Calu3 (cell line): ENCODE measurements at regions not wholly inside any gene's neighbourhood (a gene's known extent, or its start where the extent isn't known, plus 50 kb on each side); places are given as distances from the start of the nearest gene placed in this dataset.

Experiments
- BruUV-seq: library from RNA; stranded (reverse); fragments of 400-500 nt; replicated peaks from 2 replicates; lab custom pipeline; 2021; lab: Mats Ljungman, UMichigan
- CTCF ChIA-PET: fragments of 300-600 bp; sonication (Branson Sonifier 250); formaldehyde crosslinking; loops from one replicate; lab custom pipeline; 2022; ENCODE audit warnings: antibody characterized with exemption; lab: Charles Lee
- DNase-seq: peaks from one replicate; pipeline ENCODE4 v3.0.0; 2022
- H3K27ac Mint-ChIP-seq: one replicate; pipeline ENCODE4 v1.8.0; 2022; ENCODE audit warnings: mixed read lengths; ENCODE audit not compliant: unreplicated experiment
- H3K27me3 Mint-ChIP-seq: one replicate; pipeline ENCODE4 v1.8.0; 2022; ENCODE audit warnings: mixed read lengths; ENCODE audit not compliant: unreplicated experiment
- H3K36me3 Mint-ChIP-seq: one replicate; pipeline ENCODE4 v1.8.0; 2022; ENCODE audit warnings: mild to moderate bottlenecking, moderate library complexity, mixed read lengths; ENCODE audit not compliant: insufficient read depth, unreplicated experiment
- H3K4me1 Mint-ChIP-seq: one replicate; pipeline ENCODE4 v1.8.0; 2022; ENCODE audit warnings: mild to moderate bottlenecking, low read depth, mixed read lengths; ENCODE audit not compliant: unreplicated experiment
- H3K4me3 Mint-ChIP-seq: one replicate; pipeline ENCODE4 v1.8.0; 2022; ENCODE audit warnings: mild to moderate bottlenecking, low read depth, moderate library complexity, mixed read lengths; ENCODE audit not compliant: unreplicated experiment
- H3K9me3 Mint-ChIP-seq: one replicate; pipeline ENCODE4 v1.8.0; 2022; ENCODE audit warnings: low read depth, mixed read lengths; ENCODE audit not compliant: unreplicated experiment
- intact Hi-C: fragments of 100-400 bp; cut with micrococcal nuclease; formaldehyde crosslinking; loops from one replicate; pipeline ENCODE4 v1.10.0; 2022; ENCODE audit not compliant: unreplicated experiment
- TF ChIP-seq, protein P1 (sequence below): fragments of 200-600 bp; IDR thresholded peaks from one replicate; pipeline ENCODE4 v1.8.0; 2022; ENCODE audit warnings: antibody characterized with exemption; ENCODE audit not compliant: unreplicated experiment

DNA sequence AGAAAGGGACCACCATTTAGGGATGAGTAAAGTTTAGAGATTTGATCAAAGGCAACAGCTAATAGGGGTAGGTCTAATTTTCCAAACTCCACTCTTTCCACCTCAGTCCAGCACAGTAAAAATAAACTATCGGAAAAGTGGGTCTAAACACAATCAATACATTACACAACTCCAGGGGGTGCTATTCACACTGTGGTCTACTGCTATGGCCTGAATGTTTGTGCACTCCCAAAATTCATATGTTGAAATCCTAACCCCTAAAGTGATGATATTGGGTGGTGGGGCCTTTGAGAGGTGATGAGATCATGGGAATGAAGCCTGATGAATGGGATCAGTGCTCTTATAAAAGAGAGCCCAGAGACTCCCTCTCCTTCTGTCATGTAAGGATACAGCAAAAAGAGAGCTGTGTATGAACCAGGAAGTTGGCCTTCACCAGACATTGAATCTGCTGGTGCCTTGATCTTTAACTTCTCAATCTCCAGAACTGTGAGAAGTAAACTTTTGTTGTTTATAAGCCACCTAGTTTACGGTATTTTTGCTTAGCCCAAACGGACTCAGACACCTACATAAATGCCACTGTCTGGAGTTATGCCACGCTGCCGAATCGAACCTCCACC, 193.9 kb downstream of the OMA1 start:
- Mint-ChIP-seq H3K4me1 (no peaks in the 10 kb centered on the region), H3K27ac (no peak overlapping the region), H3K36me3 (no peaks in the 10 kb centered on the region), H3K9me3 (no peaks in the 10 kb centered on the region), H3K4me3 (no peak overlapping the region), H3K27me3 (peaks cover 30% of the 10 kb centered on the region)
- no peak for DNase-seq
- BruUV-seq = no TSS peak
- intact Hi-C loops = no loop called here
- TF ChIP-seq, protein P1, sequence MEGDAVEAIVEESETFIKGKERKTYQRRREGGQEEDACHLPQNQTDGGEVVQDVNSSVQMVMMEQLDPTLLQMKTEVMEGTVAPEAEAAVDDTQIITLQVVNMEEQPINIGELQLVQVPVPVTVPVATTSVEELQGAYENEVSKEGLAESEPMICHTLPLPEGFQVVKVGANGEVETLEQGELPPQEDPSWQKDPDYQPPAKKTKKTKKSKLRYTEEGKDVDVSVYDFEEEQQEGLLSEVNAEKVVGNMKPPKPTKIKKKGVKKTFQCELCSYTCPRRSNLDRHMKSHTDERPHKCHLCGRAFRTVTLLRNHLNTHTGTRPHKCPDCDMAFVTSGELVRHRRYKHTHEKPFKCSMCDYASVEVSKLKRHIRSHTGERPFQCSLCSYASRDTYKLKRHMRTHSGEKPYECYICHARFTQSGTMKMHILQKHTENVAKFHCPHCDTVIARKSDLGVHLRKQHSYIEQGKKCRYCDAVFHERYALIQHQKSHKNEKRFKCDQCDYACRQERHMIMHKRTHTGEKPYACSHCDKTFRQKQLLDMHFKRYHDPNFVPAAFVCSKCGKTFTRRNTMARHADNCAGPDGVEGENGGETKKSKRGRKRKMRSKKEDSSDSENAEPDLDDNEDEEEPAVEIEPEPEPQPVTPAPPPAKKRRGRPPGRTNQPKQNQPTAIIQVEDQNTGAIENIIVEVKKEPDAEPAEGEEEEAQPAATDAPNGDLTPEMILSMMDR = no peak
- CTCF ChIA-PET = no interaction called here

DNA sequence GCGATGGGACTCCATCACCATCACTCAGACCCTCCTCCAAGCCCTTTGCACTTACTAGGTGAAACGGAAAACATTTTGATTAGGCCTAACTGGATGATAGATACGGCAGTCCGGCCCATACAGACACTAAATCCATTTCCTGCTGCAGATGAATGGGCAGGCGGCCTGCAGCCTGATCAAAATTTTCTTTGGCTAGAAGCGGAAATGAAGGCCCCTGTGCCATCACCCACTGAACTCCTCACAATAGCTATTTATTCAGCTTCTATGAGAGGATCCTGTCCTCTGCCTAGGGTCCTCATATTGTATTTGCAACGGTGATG, 200.5 kb downstream of the OMA1 start:
- H3K9me3 Mint-ChIP-seq = no peaks in the 10 kb centered on the region
- no peak overlapping the region for H3K27ac Mint-ChIP-seq
- peaks cover 20% of the 10 kb centered on the region for H3K27me3 Mint-ChIP-seq
- TF ChIP-seq, protein P1 = no peak
- no peaks in the 10 kb centered on the region for H3K4me1 Mint-ChIP-seq
- H3K4me3 Mint-ChIP-seq = no peak overlapping the region
- no peak for DNase-seq
- no TSS peak for BruUV-seq
- no peaks in the 10 kb centered on the region for H3K36me3 Mint-ChIP-seq
- intact Hi-C loops = no loop called here
- CTCF ChIA-PET = no interaction called here

DNA sequence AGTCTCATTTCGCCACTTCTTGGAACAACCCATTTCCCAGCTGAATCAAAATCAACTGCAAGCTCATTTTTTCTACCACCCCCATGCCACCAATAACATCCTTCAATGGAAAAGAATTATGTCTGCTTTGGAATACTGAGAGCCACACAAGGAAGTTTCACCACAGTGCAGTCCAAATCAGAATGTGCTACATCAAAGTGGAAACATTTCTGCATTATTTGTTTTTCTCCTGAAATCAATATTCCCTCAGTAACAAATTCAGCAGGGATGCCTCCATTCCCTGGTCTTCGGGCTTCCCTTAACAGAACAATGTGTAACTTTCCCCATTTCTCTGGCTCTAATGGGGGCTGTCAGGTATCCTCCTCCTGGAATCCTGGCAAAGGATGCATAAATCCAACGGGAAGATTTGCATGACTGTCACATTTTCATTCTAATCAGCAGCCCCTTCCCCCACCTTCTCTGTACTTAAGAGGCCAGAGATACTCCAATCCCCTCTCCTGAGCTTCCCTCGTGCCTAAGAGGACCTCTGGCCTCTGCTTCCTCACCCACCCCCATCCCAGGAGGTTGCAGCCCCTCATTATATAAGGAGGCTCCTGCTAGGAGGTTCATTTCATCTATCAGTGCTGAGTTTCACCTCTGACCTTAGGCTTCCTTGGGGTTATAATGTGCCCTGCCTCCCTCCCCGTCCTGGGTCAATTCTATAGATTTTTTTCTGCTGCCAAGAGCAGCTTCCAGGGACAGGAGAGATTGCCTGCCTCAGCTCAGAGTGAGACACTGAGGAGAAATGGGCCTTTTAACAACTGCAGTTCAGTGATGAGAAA, 201.1 kb downstream of the OMA1 start:
- intact Hi-C loops = no loop called here
- no peaks in the 10 kb centered on the region for H3K36me3 Mint-ChIP-seq
- no TSS peak for BruUV-seq
- H3K4me1 Mint-ChIP-seq = no peaks in the 10 kb centered on the region
- no peak for DNase-seq
- no peak overlapping the region for H3K4me3 Mint-ChIP-seq
- CTCF ChIA-PET = no interaction called here
- no peaks in the 10 kb centered on the region for H3K9me3 Mint-ChIP-seq
- peaks cover 20% of the 10 kb centered on the region for H3K27me3 Mint-ChIP-seq
- H3K27ac Mint-ChIP-seq = no peak overlapping the region
- TF ChIP-seq, protein P1 = no peak

DNA sequence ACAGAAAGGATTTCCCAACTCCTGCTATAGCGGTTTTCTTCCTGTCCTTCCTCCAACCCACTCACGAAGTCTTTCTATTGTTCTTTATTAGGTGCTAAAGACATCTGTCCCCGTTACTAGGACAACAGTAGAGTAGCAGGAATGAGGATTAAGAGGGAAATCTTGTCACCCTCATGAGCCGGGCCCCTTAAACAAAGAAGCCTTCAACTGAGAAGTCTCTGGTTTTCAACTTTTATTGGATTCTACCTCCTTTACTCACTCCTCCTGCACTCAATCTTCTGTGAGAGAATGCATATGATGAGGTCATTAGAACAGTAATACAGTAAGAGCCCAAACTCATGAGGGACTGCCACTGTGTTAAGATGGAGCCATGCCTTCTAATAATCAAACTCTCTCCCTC, 206.3 kb downstream of the OMA1 start:
- CTCF ChIA-PET = no interaction called here
- Mint-ChIP-seq H3K36me3 (no peaks in the 10 kb centered on the region), H3K27me3 (peaks cover 20% of the 10 kb centered on the region), H3K9me3 (no peaks in the 10 kb centered on the region), H3K4me1 (no peaks in the 10 kb centered on the region), H3K27ac (no peak overlapping the region), H3K4me3 (no peak overlapping the region)
- DNase-seq = no peak
- intact Hi-C loops = no loop called here
- BruUV-seq = no TSS peak
- TF ChIP-seq, protein P1 = no peak
